A549 (cell line): ENCODE measurements at regions not wholly inside any gene's neighbourhood (a gene's known extent, or its start where the extent isn't known, plus 50 kb on each side); places are given as distances from the start of the nearest gene placed in this dataset.

Source experiments
- ZSCAN20 ChIP-seq: fragments of 250-450 bp; sonication (Bioruptor Pico); IDR thresholded peaks from 2 replicates; pipeline ENCODE4 v1.8.0; 2022; ENCODE audit warnings: mild to moderate bottlenecking, moderate library complexity
- TF ChIP-seq, protein P1 (sequence below): fragments of >200 bp; sonication (Bioruptor Twin); formaldehyde crosslinking; IDR thresholded peaks from 3 replicates; pipeline ENCODE4 v1.5.1; 2016

DNA sequence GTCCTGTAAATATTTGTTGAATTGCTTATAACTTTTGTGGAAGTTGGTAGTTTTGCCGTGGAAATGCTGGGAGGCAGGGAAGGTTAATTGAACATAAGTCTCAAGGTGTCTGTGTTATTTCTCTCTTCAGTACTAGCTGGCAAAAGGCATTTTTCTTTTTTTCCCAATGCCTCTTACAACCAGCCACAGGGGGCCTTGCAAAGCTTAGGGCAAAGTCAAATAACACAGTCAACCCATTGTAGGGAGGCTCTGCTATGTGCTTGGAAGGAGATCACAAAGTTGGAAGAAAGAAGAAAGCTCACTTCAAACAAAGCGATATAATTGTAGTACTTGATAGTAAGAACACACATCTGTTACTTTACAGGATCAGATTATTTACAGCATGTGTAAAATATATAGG lies 802.6 kb downstream of the PDHA2 start:
- TF ChIP-seq, protein P1, sequence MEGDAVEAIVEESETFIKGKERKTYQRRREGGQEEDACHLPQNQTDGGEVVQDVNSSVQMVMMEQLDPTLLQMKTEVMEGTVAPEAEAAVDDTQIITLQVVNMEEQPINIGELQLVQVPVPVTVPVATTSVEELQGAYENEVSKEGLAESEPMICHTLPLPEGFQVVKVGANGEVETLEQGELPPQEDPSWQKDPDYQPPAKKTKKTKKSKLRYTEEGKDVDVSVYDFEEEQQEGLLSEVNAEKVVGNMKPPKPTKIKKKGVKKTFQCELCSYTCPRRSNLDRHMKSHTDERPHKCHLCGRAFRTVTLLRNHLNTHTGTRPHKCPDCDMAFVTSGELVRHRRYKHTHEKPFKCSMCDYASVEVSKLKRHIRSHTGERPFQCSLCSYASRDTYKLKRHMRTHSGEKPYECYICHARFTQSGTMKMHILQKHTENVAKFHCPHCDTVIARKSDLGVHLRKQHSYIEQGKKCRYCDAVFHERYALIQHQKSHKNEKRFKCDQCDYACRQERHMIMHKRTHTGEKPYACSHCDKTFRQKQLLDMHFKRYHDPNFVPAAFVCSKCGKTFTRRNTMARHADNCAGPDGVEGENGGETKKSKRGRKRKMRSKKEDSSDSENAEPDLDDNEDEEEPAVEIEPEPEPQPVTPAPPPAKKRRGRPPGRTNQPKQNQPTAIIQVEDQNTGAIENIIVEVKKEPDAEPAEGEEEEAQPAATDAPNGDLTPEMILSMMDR = no peak
- TF ChIP-seq ZSCAN20 (CRISPR knock-in tag) = no peak
